ENCODE measurements at regions not wholly inside any gene's neighbourhood (a gene's known extent, or its start where the extent isn't known, plus 50 kb on each side); places are given as distances from the start of the nearest gene placed in this dataset.

- Histone ChIP-seq H3K9me3 (replicated peaks in 1 of 2; ENCODE audit: control insufficient read depth in 1 of 2, insufficient read depth in 1 of 2, low read length in 2 of 2) (no peaks in the 10 kb centered on the region), H4K20me1 (ENCODE audit: insufficient read depth, low read length) (no peaks in the 10 kb centered on the region), H3K27me3 (ENCODE audit: control insufficient read depth in 2 of 2, insufficient read depth in 2 of 2, low read length in 2 of 2) (no peaks in the 10 kb centered on the region), H2AFZ (ENCODE audit: insufficient read depth, low read depth, low read length, poor library complexity, severe bottlenecking) (no peak overlapping the region), H3K36me3 (replicated peaks in 1 of 2; ENCODE audit: control insufficient read depth in 1 of 2, insufficient read depth in 2 of 2, low read length in 2 of 2) (no peaks in the 10 kb centered on the region), H3K27ac (ENCODE audit: low read depth in 1 of 2, low read length in 2 of 2) (no peak overlapping the region), H3K4me3 (replicated peaks in 1 of 3; ENCODE audit: low read depth in 2 of 3, low read length in 3 of 3) (no peak overlapping the region), H3K9ac (ENCODE audit: insufficient read depth, low read length, poor library complexity, severe bottlenecking) (no peak overlapping the region), H3K4me2 (replicated peaks; ENCODE audit: extremely low read depth, low read length, poor library complexity, severe bottlenecking) (no peak overlapping the region), H3K79me2 (ENCODE audit: insufficient read depth, low read length) (no peaks in the 10 kb centered on the region), H3K4me1 (ENCODE audit: control insufficient read depth in 1 of 2, insufficient read depth in 2 of 2, low read length in 2 of 2) (peaks cover 0 to 3% of the 10 kb centered on the region in 2 donors)
- no peak for DNase-seq
- intact Hi-C loops (cut with micrococcal nuclease), result no loop called here
- Mint-ChIP-seq H3K4me3 (no peak overlapping the region), H3K36me3 (no peaks in the 10 kb centered on the region), H3K27ac (no peak overlapping the region), H3K4me1 (peaks cover 14% of the 10 kb centered on the region), H3K27me3 (ENCODE audit: low read depth in 3 of 3) (peaks cover 1 to 2% (median 1%) of the 10 kb centered on the region in 3 donors), H3K9me3 (peaks cover 0 to 1% (median 0%) of the 10 kb centered on the region in 7 donors)
- TF ChIP-seq CTCF (IDR thresholded peaks at IDR 0.05), result no peak
- 0% methylated on average over 3 of the region's 8 CpGs for WGBS (ENCODE audit: insufficient coverage)
Observed at GRCh38 chr18:73766910-73767515, 380.6 kb downstream of the FBXO15 start.

- no peak overlapping the region for H3K4me3 ChIP-seq (replicated peaks in 1 of 3; ENCODE audit: low read depth in 2 of 3, low read length in 3 of 3)
- H2AFZ ChIP-seq (ENCODE audit: insufficient read depth, low read depth, low read length, poor library complexity, severe bottlenecking), result no peak overlapping the region
- no peak overlapping the region for H3K27ac Mint-ChIP-seq
- H3K36me3 ChIP-seq (replicated peaks in 1 of 2; ENCODE audit: control insufficient read depth in 1 of 2, insufficient read depth in 2 of 2, low read length in 2 of 2), result no peaks in the 10 kb centered on the region
- H4K20me1 ChIP-seq (ENCODE audit: insufficient read depth, low read length), result no peaks in the 10 kb centered on the region
- no peak for TF ChIP-seq CTCF (IDR thresholded peaks at IDR 0.05)
- H3K4me1 ChIP-seq (ENCODE audit: control insufficient read depth in 1 of 2, insufficient read depth in 2 of 2, low read length in 2 of 2), result no peaks in the 10 kb centered on the region
- H3K27ac ChIP-seq (ENCODE audit: low read depth in 1 of 2, low read length in 2 of 2), result no peak overlapping the region
- no peak overlapping the region for H3K4me3 Mint-ChIP-seq
- intact Hi-C loops (cut with micrococcal nuclease), result no loop called here
- no peaks in the 10 kb centered on the region for H3K27me3 ChIP-seq (ENCODE audit: control insufficient read depth in 2 of 2, insufficient read depth in 2 of 2, low read length in 2 of 2)
- no peaks in the 10 kb centered on the region for H3K4me1 Mint-ChIP-seq
- no CpG with 5 or more reads among the region's 2 CpGs for WGBS (ENCODE audit: insufficient coverage)
- DNase-seq, result no peak
- H3K36me3 Mint-ChIP-seq, result no peaks in the 10 kb centered on the region
- no peaks in the 10 kb centered on the region for H3K9me3 ChIP-seq (replicated peaks in 1 of 2; ENCODE audit: control insufficient read depth in 1 of 2, insufficient read depth in 1 of 2, low read length in 2 of 2)
- no peak overlapping the region for H3K4me2 ChIP-seq (replicated peaks; ENCODE audit: extremely low read depth, low read length, poor library complexity, severe bottlenecking)
- H3K27me3 Mint-ChIP-seq (ENCODE audit: low read depth in 3 of 3), result no peaks in the 10 kb centered on the region
- peaks cover 0 to 1% (median 0%) of the 10 kb centered on the region in 7 donors for H3K9me3 Mint-ChIP-seq
- no peak overlapping the region for H3K9ac ChIP-seq (ENCODE audit: insufficient read depth, low read length, poor library complexity, severe bottlenecking)
- H3K79me2 ChIP-seq (ENCODE audit: insufficient read depth, low read length), result no peaks in the 10 kb centered on the region
Observed at GRCh38 chr18:73758446-73758845, 389.2 kb downstream of the FBXO15 start.

All from CD14-positive monocyte (primary cell).